ENCODE measurements at regions not wholly inside any gene's neighbourhood (a gene's known extent, or its start where the extent isn't known, plus 50 kb on each side); places are given as distances from the start of the nearest gene placed in this dataset.

DNA sequence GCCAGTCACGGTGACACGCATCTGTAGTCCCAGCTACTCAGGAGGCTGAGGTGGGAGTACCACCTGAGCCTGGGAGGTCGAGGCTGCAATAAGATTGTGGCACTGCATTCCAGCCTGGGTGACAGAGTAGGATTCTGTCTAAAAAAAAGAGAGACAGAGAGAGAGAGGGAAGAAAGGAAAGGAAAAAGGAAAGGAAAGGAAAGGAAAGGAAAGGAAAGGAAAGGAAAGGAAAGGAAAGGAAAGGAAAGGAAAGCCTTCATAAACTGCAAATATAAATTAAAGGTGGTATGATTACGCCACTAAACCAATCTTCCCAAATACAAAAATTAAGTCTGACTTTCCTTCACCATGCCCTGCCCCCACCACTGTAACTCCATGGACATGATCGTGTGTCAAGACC, 259.3 kb upstream of the GATB start:
- TF ChIP-seq, protein P1, sequence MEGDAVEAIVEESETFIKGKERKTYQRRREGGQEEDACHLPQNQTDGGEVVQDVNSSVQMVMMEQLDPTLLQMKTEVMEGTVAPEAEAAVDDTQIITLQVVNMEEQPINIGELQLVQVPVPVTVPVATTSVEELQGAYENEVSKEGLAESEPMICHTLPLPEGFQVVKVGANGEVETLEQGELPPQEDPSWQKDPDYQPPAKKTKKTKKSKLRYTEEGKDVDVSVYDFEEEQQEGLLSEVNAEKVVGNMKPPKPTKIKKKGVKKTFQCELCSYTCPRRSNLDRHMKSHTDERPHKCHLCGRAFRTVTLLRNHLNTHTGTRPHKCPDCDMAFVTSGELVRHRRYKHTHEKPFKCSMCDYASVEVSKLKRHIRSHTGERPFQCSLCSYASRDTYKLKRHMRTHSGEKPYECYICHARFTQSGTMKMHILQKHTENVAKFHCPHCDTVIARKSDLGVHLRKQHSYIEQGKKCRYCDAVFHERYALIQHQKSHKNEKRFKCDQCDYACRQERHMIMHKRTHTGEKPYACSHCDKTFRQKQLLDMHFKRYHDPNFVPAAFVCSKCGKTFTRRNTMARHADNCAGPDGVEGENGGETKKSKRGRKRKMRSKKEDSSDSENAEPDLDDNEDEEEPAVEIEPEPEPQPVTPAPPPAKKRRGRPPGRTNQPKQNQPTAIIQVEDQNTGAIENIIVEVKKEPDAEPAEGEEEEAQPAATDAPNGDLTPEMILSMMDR (IDR thresholded peaks at IDR 0.05): no peak
- TF ChIP-seq POLR2A (IDR thresholded peaks at IDR 0.05): no peak

All from esophagus squamous epithelium (tissue), 4 donors.